ENCODE measurements at regions not wholly inside any gene's neighbourhood (a gene's known extent, or its start where the extent isn't known, plus 50 kb on each side); places are given as distances from the start of the nearest gene placed in this dataset.

GRCh38 chr2:234293973-234294372 lies 202.9 kb downstream of the ARL4C start:
- TF ChIP-seq CTCF (IDR thresholded peaks at IDR 0.05; ENCODE audit: insufficient read depth, low read length) (no peak), POLR2AphosphoS5 (IDR thresholded peaks at IDR 0.05; ENCODE audit: low read depth) (no peak), REST (IDR thresholded peaks at IDR 0.05; ENCODE audit: insufficient replicate concordance, low read depth) (no peak)
